HG02870 (cell line): ENCODE measurements at regions not wholly inside any gene's neighbourhood (a gene's known extent, or its start where the extent isn't known, plus 50 kb on each side); places are given as distances from the start of the nearest gene placed in this dataset.

ENCODE experiments used
- ATAC-seq: cut with Tn5 transposase; IDR thresholded peaks from one replicate; pipeline ENCODE4 v1.9.1; 2021; ENCODE audit warnings: mild to moderate bottlenecking, moderate library complexity; ENCODE audit not compliant: unreplicated experiment

DNA sequence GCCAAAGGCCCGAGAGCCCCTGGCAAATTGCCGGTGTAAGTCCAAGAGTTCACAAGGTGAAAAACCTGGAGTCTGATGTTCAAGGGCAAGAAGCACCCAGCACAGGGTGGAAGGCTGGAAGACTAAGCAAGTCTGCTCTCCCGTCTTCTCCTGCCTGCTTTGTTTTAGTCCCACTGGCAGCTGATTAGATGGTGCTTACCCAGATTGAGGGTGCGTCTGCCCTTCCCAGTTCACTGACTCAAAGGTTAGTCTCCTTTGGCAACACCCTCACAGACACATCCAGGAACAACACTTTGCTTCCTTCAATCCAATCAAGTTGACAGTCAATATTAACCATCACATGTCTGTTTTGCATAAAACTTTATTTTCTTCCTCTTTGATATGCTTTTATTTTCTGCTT is 157.4 kb downstream of the HS3ST1 start:
- no peak for ATAC-seq

DNA sequence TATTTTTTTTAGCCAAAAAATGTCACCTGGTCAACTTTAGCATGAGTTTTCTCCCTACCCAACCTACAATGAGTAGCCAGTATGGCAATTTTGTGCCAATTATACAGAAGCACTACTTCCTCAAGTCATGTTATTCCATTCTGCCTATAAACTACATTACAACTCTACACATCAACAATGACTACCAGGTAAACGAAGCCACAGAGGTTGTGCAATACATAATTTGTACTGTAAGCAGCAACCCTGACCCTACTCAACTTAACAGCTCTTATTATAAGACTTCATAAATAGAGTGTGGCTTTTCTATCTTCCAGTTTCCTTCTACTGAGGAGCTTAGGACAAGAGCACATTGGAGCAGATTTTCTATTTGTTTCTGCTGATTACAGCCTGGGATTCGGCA is 160.5 kb downstream of the HS3ST1 start:
- ATAC-seq = no peak

DNA sequence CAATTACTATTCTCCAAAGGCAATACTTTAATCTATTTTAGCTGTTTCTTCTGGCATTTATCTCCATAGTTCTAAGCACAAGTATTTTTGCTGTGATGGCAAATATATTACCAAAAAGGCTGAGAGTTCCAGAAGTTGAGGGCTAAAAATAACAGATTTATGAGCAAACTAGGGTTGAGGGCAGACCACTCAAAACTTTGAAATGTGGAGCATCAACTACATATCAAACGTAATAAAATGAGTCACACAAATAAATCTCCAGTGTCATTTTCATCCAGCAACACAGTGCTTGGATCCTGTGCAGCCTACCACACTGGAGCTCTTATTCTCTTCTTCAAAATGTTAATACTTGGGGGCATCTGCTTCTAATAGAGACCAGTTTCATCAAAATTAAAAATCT is 163.9 kb downstream of the HS3ST1 start:
- ATAC-seq = no peak

DNA sequence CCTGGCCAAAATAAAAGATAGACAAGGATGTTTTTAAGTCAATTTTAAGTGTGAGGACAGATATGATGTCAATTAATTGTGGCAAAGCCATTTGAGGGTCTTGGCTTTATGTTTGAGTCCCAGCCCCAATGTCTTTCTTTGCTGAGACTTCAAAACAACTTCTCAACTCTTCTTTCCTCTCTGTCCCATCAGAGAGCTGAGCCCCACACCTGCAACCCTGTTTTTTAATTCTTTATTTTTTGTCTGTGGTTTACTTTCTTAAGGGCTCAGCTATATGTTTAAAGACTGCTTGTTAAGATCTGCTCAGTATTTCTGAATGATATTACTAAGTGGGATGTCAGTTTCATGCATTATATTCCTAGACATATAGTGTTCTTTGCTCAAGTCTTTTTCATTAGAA is 164.3 kb downstream of the HS3ST1 start:
- ATAC-seq = no peak

DNA sequence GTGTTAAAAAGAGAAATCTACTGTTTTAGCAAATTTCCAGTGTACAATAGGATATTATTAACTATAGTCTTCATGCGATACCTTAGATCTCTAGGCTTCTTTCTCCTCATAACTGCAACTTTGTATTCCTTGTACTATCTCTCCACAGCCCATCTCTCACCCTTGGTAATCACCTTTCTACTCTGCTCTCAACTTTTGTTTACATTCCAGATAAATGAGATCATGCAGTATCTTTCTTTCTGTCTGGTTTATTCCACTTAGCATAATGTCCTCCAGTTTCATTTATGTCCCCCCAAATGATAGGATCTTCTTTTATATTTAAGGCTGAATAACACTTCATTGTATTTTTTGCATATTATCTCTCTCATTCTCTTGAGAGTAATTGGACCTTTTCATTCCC is 165.5 kb downstream of the HS3ST1 start:
- no peak for ATAC-seq

DNA sequence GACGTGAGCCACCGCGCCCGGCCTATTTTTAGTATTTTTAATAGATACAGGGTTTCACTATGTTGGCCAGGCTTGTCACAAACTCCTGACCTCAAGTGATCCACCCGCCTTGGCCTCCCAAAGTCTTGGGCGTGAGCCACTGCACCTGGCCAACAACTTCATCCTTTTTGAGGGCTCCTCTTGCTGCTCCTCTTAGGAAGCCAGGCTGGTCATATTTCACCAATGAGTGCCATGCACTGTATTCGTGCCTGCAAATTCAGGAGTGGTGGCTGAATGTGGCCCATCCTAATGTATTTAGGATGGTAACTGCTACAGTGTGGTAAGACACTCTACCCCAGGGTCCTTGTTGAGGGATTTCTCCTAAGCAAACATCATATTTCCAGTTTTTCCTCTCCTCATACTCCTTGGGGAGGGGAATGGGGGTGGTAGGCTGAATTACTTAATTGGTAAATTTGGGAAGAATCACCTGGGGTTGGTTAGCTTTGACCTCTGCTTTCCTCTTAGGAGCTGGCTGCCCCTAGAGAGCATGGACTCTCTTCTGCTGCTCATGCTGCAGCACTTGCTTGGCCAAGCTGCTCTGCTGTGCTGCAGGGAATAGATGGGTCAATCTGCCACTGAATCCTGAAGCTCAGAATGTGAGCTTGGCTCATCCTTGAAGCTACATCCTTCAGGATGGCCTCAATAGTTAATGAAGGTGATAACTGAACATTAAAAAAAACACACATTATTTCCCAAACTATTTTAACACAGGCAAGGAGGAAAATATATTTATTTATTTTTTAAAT is 167.4 kb downstream of the HS3ST1 start:
- ATAC-seq = no peak

DNA sequence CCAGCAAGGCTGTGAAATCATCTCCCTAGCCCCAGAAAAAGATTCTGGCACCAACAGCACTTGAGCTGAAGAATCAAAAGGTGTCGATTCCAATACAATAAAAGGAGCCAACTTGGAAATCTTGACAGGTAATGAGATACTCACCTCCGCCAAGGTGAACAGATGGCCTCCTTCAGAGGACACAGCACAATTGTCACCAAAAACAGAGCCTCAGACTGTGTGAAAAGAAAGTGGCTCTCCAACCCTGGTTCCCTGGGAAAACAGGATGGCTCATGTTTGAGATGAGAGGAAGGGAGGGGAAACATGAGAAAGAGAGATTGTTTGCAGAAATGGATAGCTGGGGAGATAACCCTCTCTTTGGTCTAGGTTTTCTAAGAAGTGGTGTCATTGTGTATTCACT is 168.9 kb downstream of the HS3ST1 start:
- no peak for ATAC-seq

DNA sequence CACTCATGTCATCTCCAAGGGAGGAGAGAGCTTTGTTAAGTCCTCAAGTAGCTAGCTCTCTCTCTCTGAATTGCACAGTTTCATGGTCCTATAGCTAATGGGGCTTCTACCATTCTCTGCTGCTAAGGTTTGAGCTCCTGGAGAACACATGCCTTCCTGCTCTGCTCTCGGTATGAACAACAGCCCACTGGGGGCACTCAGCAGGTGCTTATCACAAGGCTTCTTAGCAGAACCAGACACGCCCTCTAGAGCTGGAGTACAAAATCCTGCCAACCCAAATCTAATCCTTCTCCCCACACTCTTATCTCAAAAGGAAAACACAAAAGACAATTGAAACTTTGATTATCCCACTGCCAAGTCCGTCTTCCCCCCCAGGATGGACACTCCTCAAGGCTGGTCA is 176.5 kb downstream of the HS3ST1 start:
- peak; percentile 48 for ATAC-seq

DNA sequence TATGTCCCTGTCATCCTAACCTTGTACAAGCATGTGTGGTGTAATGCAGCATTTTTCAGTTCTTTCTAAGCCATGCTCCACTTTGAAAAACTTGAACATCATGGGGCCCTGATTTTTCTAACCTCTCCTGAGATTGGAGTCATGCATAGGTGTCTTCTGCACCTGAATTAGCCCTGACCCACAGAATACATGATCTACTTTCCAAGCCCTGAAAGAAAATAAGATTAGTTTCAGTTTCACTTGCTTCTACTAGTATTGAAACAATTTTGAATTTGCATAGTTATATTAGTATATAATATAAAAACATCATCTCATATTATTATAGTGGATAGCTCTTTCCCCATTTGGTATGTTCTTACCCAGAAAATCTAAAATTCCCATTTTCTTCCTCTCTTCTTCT is 178.2 kb downstream of the HS3ST1 start:
- ATAC-seq = no peak

DNA sequence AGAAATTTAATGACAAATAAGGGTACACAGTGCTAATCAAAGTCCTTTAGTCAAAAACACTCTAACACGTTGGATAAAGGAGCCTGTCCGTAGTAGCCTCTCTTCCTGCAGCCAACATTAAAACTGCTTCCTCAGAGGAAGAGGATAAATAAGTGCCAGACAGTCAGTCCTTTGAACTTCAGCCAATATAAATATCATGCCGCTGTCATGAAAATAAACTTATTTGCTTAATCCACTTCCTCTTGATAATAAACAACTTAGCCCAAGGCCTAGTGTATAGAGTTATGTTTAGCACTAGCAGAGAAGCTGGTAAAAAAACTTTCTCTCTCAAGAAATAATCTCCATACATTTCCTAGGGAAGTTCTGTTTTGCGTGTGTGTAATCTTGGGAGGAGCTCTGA is 196.7 kb downstream of the HS3ST1 start:
- ATAC-seq = no peak

DNA sequence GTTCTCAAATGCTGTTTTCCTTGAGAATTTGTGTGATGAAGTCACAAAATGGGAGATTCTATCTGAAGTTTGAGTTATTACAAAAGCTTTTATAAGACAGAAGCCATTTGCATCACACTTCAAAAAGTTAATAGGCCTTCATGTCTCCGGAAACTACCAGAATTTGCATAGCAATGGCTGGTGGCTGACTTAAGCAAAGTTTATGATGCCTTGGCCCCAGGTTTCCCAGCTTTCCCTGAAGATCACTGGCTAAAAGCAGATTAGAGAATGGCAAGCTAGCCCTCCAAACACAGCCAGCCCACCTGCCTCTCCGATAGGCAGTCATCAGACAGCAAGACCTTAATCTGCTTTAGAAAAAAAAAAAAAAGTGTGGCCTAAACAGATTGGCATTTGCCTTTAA is 197.8 kb downstream of the HS3ST1 start:
- ATAC-seq = no peak

DNA sequence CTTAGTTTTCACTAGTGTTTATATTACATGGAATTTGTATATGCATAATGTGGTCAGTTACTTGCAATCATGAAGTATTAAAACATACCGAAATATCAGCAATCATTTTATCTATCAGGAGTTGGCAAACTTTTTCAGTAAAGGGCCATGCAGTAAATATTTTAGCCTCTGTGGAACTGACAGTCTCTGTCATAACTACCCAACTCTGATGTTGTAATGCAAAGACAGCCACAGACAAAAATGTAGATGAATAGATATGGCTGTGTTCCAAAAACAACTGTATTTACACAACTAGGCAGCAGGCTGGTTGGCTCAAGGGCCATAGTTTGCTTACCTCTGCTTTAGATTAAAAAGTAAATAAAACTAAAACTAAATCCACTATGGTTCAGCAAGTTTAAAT is 200.2 kb downstream of the HS3ST1 start:
- ATAC-seq = no peak

DNA sequence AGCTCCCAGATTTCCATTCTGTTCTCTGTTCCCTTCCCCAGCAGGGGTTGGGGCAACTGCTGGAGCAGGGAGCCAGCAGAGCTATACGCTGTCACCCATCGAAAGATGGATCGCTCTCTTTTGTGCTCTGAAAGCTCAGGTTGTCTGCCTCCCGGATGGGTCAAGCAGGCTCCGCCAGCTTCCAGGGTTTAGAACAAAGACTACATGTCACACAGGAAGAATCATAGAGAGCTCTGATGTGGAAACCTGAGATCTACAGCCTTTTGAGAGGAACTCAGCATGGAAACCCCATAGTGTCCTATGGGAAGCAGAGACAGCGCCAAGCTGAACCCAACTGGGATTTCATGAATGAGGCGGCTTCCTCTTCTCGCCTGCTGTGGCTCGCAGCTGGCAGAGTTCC is 205.4 kb downstream of the HS3ST1 start:
- ATAC-seq = no peak

DNA sequence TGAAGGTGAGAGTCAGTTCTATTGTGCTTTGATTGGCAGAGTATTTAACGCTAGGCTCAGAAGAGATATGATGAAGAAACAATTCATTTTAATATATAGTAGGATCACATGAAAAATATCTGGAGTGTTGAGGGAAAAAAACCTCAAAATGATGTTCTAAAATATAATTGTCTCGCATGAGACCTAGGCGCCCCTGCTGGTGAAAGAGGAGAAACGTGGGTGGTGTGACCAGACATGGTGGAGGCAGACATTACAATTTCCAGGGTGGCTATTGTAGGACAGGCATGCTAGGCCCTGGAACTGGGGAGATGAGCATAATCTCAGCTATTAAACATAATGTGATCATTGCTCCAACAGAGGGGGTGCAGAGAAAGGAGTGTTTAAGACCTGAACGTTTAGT is 210.0 kb downstream of the HS3ST1 start:
- ATAC-seq = no peak

DNA sequence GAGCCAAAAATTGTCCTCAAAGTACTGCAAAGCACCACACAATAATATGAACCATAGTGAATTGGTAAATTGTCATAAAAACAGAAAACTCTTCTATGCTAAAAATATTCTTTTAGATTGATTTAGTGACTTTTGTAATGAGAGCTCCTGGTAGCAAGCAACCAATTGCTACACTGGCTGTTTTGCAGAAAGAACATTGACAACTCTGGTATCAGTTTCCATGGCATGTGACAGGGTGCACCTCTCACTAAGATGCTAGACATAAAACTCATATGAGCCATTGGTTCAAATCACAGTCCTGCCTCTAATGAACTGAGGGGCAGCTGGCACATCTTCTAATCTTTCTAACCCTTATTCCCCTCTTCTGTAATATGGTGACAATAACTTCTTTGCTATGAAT is 212.2 kb downstream of the HS3ST1 start:
- peak; percentile 71 for ATAC-seq

DNA sequence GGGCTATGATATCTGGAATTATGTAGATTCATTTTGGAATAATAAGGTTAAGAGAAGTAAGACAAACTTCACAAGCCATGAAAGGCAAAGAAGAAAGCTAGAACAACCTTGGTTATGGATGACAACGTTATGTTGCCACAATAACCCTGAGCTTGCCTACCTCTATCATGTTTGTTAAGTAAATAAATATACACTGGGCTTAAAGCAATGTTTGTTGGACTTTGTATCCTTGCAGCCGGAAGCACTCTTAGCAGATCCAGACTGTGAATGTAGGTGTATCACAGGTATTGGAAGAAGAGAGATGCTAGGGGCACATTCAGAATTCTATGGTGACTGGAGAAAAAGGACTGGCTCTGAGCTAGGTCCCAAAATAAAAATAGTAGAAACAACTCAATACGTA is 214.4 kb downstream of the HS3ST1 start:
- ATAC-seq = no peak

DNA sequence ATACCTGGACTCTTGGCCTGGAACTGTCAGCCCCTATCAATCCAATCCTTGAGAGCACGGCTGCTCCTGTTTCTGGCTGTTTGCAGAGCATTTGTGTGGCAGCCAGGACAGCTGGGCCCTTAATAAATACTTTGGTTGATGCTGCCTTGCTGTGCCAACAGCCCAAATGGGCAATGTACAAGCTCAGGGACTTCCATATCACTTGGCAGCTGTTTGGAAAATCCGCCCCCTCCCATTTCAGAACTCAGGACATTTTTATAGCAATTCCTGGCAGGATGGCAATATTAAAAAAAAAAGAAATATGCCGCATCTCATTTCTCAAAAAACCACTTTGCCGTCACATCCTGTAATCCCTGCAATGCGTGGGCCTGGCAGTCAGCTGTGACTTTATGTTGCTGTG is 218.9 kb downstream of the HS3ST1 start:
- no peak for ATAC-seq

DNA sequence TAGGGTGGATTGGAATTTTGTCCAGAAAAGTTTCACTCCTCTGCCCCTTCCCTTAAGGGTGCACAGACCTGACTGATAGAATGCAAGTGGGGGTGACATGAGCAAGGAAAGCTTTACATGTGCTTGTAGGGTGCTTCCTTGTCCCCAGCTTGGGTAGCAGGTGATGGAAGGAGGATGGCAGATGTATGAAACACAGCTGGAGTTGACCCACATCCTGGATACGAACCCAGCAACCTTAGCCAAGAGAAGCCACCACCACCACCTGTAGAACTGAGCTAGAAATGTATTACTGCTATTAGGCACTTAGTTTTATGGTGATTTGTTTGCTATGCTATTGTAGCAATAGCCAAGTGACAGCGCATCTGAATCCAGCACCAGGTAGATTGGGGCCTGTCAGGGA is 227.4 kb downstream of the HS3ST1 start:
- ATAC-seq = no peak

DNA sequence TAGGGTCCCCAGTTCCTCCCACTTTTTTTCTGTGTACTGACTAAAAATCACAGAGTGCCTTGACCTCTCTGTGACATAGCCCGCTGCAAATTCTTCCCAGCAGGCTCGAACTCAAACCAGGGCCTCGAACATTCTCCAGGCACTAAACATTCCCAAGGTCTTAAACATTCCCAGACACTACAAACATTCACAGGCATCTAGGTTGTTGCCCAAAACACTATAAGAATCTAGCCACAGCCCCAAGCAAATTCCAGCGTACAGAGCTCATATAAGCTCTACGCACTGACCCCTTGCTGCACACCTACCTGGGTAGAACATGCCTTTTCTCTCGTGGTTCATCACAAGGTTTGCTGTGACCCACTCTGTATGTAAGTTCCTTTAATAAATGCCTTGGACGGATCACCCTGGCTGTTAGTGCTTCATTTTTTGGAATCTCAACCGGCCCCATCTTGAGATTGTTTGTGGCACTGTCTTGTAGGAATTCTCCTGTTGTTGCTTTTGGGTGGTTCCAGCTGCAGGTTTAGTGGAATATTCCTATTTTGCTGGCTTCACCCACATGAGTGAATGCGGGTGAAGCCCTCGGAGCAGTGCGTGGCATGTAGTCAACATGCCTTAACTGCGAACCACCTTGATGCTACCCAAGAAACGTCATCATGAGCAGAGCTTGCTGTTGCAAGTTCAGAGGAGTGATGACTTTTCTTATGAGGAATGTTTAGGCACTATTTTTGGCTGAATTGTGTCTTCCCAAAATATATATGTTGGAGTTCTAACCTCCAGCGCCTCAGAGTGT is 230.0 kb downstream of the HS3ST1 start:
- no peak for ATAC-seq

DNA sequence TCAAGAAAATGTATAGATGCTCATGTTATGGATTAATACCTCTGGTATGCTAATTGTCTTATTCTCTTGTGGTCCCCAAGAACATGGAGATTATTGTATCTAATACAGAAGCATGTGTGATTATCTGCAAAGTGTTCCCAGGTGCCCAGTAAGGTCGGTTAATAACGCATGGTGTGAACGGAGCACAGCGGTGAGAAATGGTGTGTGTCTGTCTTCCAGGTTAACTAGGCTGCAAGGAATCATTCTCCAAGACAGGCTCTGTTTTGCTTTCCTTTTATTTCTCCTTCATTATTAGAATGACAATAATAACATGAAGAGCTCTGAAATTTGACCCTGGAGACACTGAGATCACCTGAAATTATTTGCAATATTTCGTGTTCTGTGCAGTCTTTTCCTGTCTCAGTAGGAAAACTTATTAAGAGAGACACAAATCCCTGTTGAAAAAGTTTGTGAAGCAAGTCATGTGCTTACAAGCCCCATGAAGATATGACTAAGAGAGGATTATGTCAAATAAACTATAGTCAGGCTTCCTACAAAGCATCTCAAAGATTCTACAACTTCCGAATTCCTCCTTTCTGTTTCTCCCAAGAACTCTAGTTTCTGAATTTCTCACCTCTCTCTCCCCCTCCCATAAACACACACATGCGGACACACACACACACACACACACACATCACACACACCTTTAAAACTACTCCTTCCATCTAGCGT is 230.9 kb downstream of the HS3ST1 start:
- no peak for ATAC-seq

DNA sequence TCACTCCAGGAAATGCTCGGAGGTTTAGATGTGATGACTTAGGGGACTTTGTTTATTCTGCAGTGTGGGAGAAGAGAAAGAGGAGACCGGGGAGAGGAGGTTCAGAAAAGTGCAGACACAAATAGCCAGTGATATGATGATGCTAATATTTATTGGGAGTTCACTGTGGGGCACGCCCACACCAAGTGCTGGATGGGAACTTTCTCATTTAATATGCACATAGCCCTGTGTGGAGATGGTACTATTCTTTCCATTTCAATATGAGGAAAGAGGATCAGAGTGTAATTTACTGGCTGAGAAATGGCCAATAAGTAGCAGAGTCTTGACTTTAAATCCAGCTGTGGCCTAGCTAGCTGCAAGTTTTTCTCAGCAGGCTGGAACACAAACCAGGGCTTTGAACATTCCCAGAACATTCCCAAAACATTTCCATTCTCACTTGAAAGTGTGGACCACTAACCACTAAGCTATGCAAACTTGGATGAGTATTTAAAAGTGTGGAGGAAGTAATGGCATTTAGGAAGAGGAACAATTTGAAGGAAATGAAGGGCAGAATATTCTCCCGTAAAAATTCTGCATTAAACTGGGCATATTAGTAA is 231.7 kb downstream of the HS3ST1 start:
- ATAC-seq = no peak
